GM12891 (cell line): ENCODE measurements at regions not wholly inside any gene's neighbourhood (a gene's known extent, or its start where the extent isn't known, plus 50 kb on each side); places are given as distances from the start of the nearest gene placed in this dataset.

Experiments
- POLR2A ChIP-seq: IDR thresholded peaks from 2 replicates; pipeline ENCODE4 v1.6.1; 2011; ENCODE audit warnings: low read depth, low read length, control low read depth
- SPI1 ChIP-seq: IDR thresholded peaks from 2 replicates; pipeline ENCODE4 v1.6.1; 2011; ENCODE audit warnings: low read depth, low read length, control low read depth

GRCh38 chr4:10760086-10760485, 75.5 kb upstream of the CLNK start:
- TF ChIP-seq POLR2A (no peak), SPI1 (no peak)
